ENCODE measurements at regions not wholly inside any gene's neighbourhood (a gene's known extent, or its start where the extent isn't known, plus 50 kb on each side); places are given as distances from the start of the nearest gene placed in this dataset.

DNA sequence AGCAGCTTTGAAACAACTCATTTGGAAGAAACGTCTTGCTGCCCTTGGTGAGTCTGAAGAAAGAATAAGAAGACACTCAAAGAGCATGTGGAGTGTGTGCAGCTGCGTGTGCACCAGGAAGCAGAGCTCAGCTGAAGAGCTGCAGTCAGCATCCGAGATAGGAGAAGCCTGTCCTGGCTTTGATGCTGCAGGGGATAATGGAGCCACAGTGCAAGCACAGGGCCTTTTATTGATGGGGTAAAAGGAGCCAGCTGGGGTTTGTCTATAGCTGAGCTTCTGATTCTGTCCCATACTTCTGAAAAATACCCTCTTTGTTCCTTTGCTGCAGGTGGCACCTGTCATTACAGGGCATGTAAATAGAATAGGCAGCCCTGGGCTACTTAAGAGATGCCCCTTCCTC lies 375.7 kb upstream of the ZNF462 start:
- TF ChIP-seq ZNF274 (IDR thresholded peaks at IDR 0.05; ENCODE audit: low read depth, low read length): no peak
- no peak for TF ChIP-seq SUZ12 (IDR thresholded peaks at IDR 0.05; ENCODE audit: extremely low read depth, insufficient read depth, insufficient read length)
